NB4 (cell line): ENCODE measurements at regions not wholly inside any gene's neighbourhood (a gene's known extent, or its start where the extent isn't known, plus 50 kb on each side); places are given as distances from the start of the nearest gene placed in this dataset.

Source experiments
- DNase-seq: peaks from one replicate; pipeline ENCODE4 v3.0.0; 2010; ENCODE audit warnings: low read depth
- H3K4me3 ChIP-seq: one replicate; pipeline ENCODE4 v1.5.1; 2011; ENCODE audit warnings: mild to moderate bottlenecking, low read depth, low read length, moderate library complexity
- MYC ChIP-seq: IDR thresholded peaks from 2 replicates; pipeline ENCODE4 v1.6.1; 2011; ENCODE audit warnings: low read depth, low read length
- POLR2A ChIP-seq: IDR thresholded peaks from 2 replicates; pipeline ENCODE4 v1.6.1; 2011; ENCODE audit warnings: mild to moderate bottlenecking; ENCODE audit not compliant: insufficient read length; ENCODE audit errors: extremely low read depth
- TF ChIP-seq, protein P1 (sequence below): IDR thresholded peaks from 2 replicates; pipeline ENCODE4 v1.6.1; 2011; ENCODE audit warnings: low read depth, low read length
- TF ChIP-seq, protein P2 (sequence below): IDR thresholded peaks from one replicate; pipeline ENCODE4 v1.5.1; 2012; ENCODE audit warnings: low read depth, low read length

DNA sequence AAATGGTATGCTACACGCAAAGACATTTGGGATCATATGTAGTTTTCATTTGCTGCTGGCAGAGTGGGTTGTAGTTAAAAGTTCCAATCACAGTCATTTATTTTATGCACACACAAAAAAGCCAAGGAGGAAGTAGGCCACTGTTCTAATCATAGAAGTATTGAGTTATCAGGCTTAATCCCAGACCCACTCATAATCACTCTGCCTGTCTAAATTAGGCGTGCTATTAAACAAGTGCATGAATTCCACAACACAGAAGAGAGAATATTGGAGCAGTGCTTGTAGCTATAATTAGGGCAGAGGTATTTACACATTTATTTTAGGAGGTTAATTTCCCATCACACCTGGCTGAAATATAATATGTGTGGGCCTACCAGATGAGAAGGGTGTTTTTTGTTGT, 65.7 kb upstream of the FIGN start:
- H3K4me3 ChIP-seq, result no peak overlapping the region
- no peak for DNase-seq
- TF ChIP-seq, protein P1, sequence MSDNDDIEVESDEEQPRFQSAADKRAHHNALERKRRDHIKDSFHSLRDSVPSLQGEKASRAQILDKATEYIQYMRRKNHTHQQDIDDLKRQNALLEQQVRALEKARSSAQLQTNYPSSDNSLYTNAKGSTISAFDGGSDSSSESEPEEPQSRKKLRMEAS, result no peak
- no peak for TF ChIP-seq MYC
- no peak for TF ChIP-seq POLR2A

DNA sequence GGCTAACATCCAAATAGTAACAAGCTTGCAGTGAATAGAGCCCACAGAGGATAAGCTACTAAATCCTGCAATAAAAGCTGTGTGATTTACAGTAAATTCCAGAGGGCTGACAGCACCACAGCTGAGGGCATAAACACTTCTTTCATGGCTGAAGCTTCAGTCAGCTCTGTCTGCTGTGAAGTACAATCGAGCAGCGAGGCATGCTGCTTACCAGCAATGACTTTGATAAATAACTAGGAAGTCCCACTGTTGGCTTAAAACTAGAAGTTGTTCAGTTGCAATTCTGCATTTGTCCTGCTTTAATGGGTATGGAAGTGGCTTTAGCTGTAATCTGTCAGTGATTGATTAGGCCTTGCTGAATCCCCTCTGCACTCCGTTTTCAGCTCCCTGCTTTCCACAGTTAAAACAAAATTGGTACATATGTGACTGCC, 65.2 kb upstream of the FIGN start:
- no peak for DNase-seq
- TF ChIP-seq, protein P1, result no peak
- TF ChIP-seq MYC (no peak), POLR2A (no peak)
- TF ChIP-seq, protein P2, sequence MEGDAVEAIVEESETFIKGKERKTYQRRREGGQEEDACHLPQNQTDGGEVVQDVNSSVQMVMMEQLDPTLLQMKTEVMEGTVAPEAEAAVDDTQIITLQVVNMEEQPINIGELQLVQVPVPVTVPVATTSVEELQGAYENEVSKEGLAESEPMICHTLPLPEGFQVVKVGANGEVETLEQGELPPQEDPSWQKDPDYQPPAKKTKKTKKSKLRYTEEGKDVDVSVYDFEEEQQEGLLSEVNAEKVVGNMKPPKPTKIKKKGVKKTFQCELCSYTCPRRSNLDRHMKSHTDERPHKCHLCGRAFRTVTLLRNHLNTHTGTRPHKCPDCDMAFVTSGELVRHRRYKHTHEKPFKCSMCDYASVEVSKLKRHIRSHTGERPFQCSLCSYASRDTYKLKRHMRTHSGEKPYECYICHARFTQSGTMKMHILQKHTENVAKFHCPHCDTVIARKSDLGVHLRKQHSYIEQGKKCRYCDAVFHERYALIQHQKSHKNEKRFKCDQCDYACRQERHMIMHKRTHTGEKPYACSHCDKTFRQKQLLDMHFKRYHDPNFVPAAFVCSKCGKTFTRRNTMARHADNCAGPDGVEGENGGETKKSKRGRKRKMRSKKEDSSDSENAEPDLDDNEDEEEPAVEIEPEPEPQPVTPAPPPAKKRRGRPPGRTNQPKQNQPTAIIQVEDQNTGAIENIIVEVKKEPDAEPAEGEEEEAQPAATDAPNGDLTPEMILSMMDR, result no peak
- no peak overlapping the region for H3K4me3 ChIP-seq

DNA sequence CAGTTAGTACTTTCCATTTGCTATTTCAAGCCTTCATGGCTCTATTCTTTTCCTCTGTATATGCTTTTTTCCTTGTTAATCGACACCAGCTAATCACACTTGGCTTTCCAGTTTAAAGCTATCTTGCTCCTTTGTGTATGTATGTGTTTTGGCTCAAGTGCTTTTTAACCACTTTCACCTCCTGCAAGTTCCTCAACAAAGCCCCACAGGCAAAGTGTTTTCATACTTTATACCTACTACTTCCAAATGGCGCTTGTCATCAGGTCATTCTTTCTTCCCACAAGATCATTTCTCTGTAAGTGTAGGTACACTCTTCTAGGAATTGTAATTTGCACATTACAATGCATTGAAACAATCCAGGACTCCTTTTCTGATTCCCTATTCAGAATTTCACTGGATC, 64.0 kb upstream of the FIGN start:
- DNase-seq, result no peak
- TF ChIP-seq POLR2A (no peak), MYC (no peak)
- TF ChIP-seq, protein P1, result no peak
- TF ChIP-seq, protein P2, result no peak
- H3K4me3 ChIP-seq, result no peak overlapping the region

DNA sequence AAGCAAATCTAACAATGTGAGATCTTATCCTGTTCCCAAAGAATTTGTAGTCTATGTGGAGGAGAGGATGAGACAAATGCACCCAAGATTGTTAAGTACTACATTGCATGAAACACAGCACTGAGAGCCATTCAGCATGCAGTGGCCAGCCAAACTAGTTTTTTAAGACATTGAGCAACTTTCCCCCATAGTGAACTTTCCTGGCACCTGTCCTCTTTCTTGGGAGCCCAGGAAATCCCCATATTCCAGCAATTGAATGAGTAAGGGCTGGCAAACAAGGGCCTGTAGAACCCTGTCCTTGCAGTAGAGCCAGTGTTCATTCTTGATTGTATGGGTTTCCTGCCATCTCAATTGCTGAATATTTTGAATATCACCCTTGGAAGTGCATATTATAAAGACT, 58.8 kb upstream of the FIGN start:
- no peak for DNase-seq
- TF ChIP-seq POLR2A (no peak), MYC (no peak)
- TF ChIP-seq, protein P1, result no peak
- TF ChIP-seq, protein P2, result no peak
- no peak overlapping the region for H3K4me3 ChIP-seq
